ENCODE measurements at regions not wholly inside any gene's neighbourhood (a gene's known extent, or its start where the extent isn't known, plus 50 kb on each side); places are given as distances from the start of the nearest gene placed in this dataset.

DNA sequence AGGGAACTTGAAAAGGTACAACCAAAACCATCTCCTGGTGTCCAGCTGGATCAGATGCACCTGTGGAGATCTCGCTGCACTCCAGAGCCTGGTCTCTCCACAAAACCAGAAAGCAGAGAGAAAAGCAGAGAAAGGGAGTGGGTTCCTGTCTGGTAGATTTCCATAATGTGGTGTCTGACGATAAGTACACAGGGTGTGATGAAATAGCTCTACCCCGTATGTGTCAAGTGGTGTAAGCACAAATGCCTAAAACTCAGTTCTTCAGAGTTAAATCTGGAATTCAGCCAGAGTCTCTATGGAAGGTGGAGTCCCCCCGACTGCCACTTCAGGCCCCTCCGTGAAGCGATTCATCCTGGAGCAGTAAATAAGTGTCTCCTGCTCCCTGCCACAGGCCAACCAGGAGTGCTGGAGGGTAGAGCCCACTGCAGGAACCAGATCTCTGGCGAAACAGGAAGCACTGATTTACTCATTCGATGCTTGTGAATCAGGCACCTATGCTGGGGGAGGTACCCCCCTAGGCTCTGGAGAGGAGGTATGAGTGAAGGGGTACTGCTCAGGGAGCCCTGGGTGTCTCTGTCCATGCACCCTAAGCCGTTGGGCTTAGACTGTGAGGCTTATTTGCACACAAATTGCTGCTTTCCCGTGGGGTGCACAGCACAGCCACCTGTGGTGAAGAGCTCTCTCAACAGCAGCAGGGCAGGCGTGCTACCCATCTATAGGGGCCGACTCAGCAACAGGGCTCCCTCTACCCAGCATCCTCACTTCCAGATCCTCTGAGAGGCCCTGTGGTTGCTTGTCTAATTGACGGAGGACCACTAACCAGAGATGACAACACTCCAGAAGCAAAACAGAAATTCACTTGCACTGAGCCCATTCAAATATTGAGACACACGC is 97.1 kb upstream of the MYOCD start:
- no peaks in the 10 kb centered on the region for H3K27me3 ChIP-seq
- no peaks in the 10 kb centered on the region for H3K9me3 ChIP-seq
- no peak for TF ChIP-seq POLR2A (IDR thresholded peaks at IDR 0.05)
- TF ChIP-seq CTCF (IDR thresholded peaks at IDR 0.05) = no peak
- peak in 1 of 2 donors; percentile 12 for DNase-seq
- no peak overlapping the region for H3K4me3 ChIP-seq (replicated peaks in 1 of 3)
- H3K36me3 ChIP-seq = no peaks in the 10 kb centered on the region
- 39 to 58% methylated on average over 14 of the region's 14 CpGs for WGBS, 2 donors
- intact Hi-C loops (cut with DNase I) = no loop called here
- peaks cover 0 to 24% of the 10 kb centered on the region in 2 donors for H3K4me1 ChIP-seq
- H3K27ac ChIP-seq = no peak overlapping the region

DNA sequence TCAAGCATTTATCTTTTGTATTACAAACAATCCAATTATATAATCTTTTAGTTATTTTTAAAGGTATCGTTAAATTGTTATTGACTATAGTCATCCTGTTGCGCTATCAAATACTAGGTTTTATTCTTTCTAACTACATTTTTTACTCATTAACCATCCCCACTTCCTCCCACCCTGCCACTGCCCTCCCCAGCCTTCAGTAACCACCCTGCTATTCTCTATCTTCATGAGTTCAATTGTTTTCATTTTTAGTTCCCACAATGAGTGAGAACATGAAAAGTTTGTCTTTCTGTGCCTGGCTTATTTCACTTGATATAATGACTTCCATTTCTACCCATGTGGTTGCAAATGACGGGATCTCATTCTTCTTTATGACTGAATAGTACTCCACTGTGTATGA is 94.1 kb upstream of the MYOCD start:
- H3K4me1 ChIP-seq = peaks cover 0 to 17% of the 10 kb centered on the region in 2 donors
- TF ChIP-seq POLR2A (IDR thresholded peaks at IDR 0.05) (no peak), CTCF (IDR thresholded peaks at IDR 0.05) (no peak)
- no peak for DNase-seq
- no peaks in the 10 kb centered on the region for H3K27me3 ChIP-seq
- no peak overlapping the region for H3K4me3 ChIP-seq (replicated peaks in 1 of 3)
- H3K36me3 ChIP-seq = no peaks in the 10 kb centered on the region
- WGBS, 2 donors = 95 to 96% methylated on average over 3 of the region's 3 CpGs
- intact Hi-C loops (cut with DNase I) = no loop called here
- H3K9me3 ChIP-seq = no peaks in the 10 kb centered on the region
- no peak overlapping the region for H3K27ac ChIP-seq

- intact Hi-C loops (cut with DNase I) = no loop called here
- H3K4me1 ChIP-seq = no peaks in the 10 kb centered on the region
- no peak for DNase-seq
- H3K27me3 ChIP-seq = no peaks in the 10 kb centered on the region
- H3K27ac ChIP-seq = no peak overlapping the region
- no peaks in the 10 kb centered on the region for H3K36me3 ChIP-seq
- no peaks in the 10 kb centered on the region for H3K9me3 ChIP-seq
- TF ChIP-seq POLR2A (IDR thresholded peaks at IDR 0.05) (no peak), CTCF (IDR thresholded peaks at IDR 0.05) (no peak)
- 74 to 79% methylated on average over 2 of the region's 2 CpGs for WGBS, 2 donors
- no peak overlapping the region for H3K4me3 ChIP-seq (replicated peaks in 1 of 3)
These were observed 91.2 kb upstream of the MYOCD start for GRCh38 chr17:12574525-12574924.

GRCh38 chr17:12575641-12576040 is 90.0 kb upstream of the MYOCD start:
- Histone ChIP-seq H3K36me3 (no peaks in the 10 kb centered on the region), H3K27ac (no peak overlapping the region), H3K4me1 (peaks cover 0 to 7% of the 10 kb centered on the region in 2 donors), H3K9me3 (no peaks in the 10 kb centered on the region), H3K27me3 (no peaks in the 10 kb centered on the region), H3K4me3 (replicated peaks in 1 of 3) (no peak overlapping the region)
- TF ChIP-seq CTCF (IDR thresholded peaks at IDR 0.05) (no peak), POLR2A (IDR thresholded peaks at IDR 0.05) (no peak)
- intact Hi-C loops (cut with DNase I) = no loop called here
- DNase-seq = no peak

- Histone ChIP-seq H3K4me3 (replicated peaks in 1 of 3) (no peak overlapping the region), H3K36me3 (no peaks in the 10 kb centered on the region), H3K9me3 (no peaks in the 10 kb centered on the region), H3K27me3 (no peaks in the 10 kb centered on the region), H3K27ac (no peak overlapping the region), H3K4me1 (peaks cover 0 to 9% of the 10 kb centered on the region in 2 donors)
- intact Hi-C loops (cut with DNase I) = no loop called here
- no peak for DNase-seq
- TF ChIP-seq CTCF (IDR thresholded peaks at IDR 0.05) (no peak), POLR2A (IDR thresholded peaks at IDR 0.05) (no peak)
- WGBS, 2 donors = 82 to 83% methylated on average over 5 of the region's 5 CpGs
These were observed 86.4 kb upstream of the MYOCD start for GRCh38 chr17:12579288-12579687.
